ENCODE measurements at regions not wholly inside any gene's neighbourhood (a gene's known extent, or its start where the extent isn't known, plus 50 kb on each side); places are given as distances from the start of the nearest gene placed in this dataset.

- CTCF ChIA-PET, result interaction anchor here (0.7 to 1.7 kb wide), 2 partner anchors 133 to 599 kb away, joined by 3 to 5 read pairs; no protein-coding TSS in a partner anchor
- Histone ChIP-seq H3K4me1 (ENCODE audit: insufficient read depth, low read length, poor library complexity, severe bottlenecking) (peaks cover 68% of the 10 kb centered on the region), H3K27ac (ENCODE audit: low read depth, low read length, poor library complexity, severe bottlenecking) (peak overlapping the region; percentile 96), H3K4me3 (ENCODE audit: low read depth, low read length, poor library complexity, severe bottlenecking) (no peak overlapping the region), H3K27me3 (replicated peaks; ENCODE audit: insufficient read depth, low read depth, low read length, poor library complexity) (no peaks in the 10 kb centered on the region), H3K9me3 (ENCODE audit: low read depth, low read length, poor library complexity, severe bottlenecking) (no peaks in the 10 kb centered on the region), H3K36me3 (ENCODE audit: insufficient read depth, low read length, poor library complexity, severe bottlenecking) (no peaks in the 10 kb centered on the region)
- intact Hi-C loops (cut with micrococcal nuclease; ENCODE audit: unreplicated experiment), result loop anchor here (5.0 kb wide), 1 partner anchor 393 kb away; no protein-coding TSS in a partner anchor
- POLR2A ChIA-PET (ENCODE audit: low non-redundant PET), result interaction anchor here (0.5 to 0.6 kb wide), 2 partner anchors 11 to 23 kb away, joined by 3 read pairs; no protein-coding TSS in a partner anchor
- no TSS peak for BruUV-seq (replicated peaks)
- peak; percentile 88 for DNase-seq (ENCODE audit: low spot score)
- TF ChIP-seq EZH2 (IDR thresholded peaks at IDR 0.05; ENCODE audit: borderline replicate concordance, low read depth, low read length, poor library complexity, severe bottlenecking) (no peak), CTCF (conservative IDR thresholded peaks at IDR 0.05; ENCODE audit: low read depth, low read length) (peak; percentile 45)
Observed at GRCh38 chr2:18244845-18245244, 315.6 kb downstream of the RDH14 start.

GRCh38 chr2:18243816-18244215 lies 316.6 kb downstream of the RDH14 start:
- H3K4me1 ChIP-seq (ENCODE audit: insufficient read depth, low read length, poor library complexity, severe bottlenecking), result peaks cover 71% of the 10 kb centered on the region
- no TSS peak for BruUV-seq (replicated peaks)
- TF ChIP-seq EZH2 (IDR thresholded peaks at IDR 0.05; ENCODE audit: borderline replicate concordance, low read depth, low read length, poor library complexity, severe bottlenecking) (no peak), CTCF (conservative IDR thresholded peaks at IDR 0.05; ENCODE audit: low read depth, low read length) (no peak)
- no peak overlapping the region for H3K4me3 ChIP-seq (ENCODE audit: low read depth, low read length, poor library complexity, severe bottlenecking)
- no peaks in the 10 kb centered on the region for H3K36me3 ChIP-seq (ENCODE audit: insufficient read depth, low read length, poor library complexity, severe bottlenecking)
- CTCF ChIA-PET, result no interaction called here
- intact Hi-C loops (cut with micrococcal nuclease; ENCODE audit: unreplicated experiment), result loop anchor here (1.0 to 5.0 kb wide), 4 partner anchors 129 to 1559 kb away; no protein-coding TSS in a partner anchor
- DNase-seq (ENCODE audit: low spot score), result peak; percentile 34
- H3K27ac ChIP-seq (ENCODE audit: low read depth, low read length, poor library complexity, severe bottlenecking), result peak overlapping the region; percentile 96
- POLR2A ChIA-PET (ENCODE audit: low non-redundant PET), result interaction anchor here (0.6 kb wide), 1 partner anchor 582 kb away, joined by 3 read pairs; no protein-coding TSS in a partner anchor
- no peaks in the 10 kb centered on the region for H3K27me3 ChIP-seq (replicated peaks; ENCODE audit: insufficient read depth, low read depth, low read length, poor library complexity)
- no peaks in the 10 kb centered on the region for H3K9me3 ChIP-seq (ENCODE audit: low read depth, low read length, poor library complexity, severe bottlenecking)

GRCh38 chr2:18242716-18243115 lies 317.7 kb downstream of the RDH14 start:
- no peaks in the 10 kb centered on the region for H3K9me3 ChIP-seq (ENCODE audit: low read depth, low read length, poor library complexity, severe bottlenecking)
- peak overlapping the region; percentile 96 for H3K27ac ChIP-seq (ENCODE audit: low read depth, low read length, poor library complexity, severe bottlenecking)
- DNase-seq (ENCODE audit: low spot score), result peak; percentile 97
- CTCF ChIA-PET, result interaction anchor here (1.0 kb wide), 1 partner anchor 135 kb away, joined by 5 read pairs; no protein-coding TSS in a partner anchor
- no peak for TF ChIP-seq CTCF (conservative IDR thresholded peaks at IDR 0.05; ENCODE audit: low read depth, low read length)
- H3K4me3 ChIP-seq (ENCODE audit: low read depth, low read length, poor library complexity, severe bottlenecking), result no peak overlapping the region
- BruUV-seq (replicated peaks), result no TSS peak
- peaks cover 65% of the 10 kb centered on the region for H3K4me1 ChIP-seq (ENCODE audit: insufficient read depth, low read length, poor library complexity, severe bottlenecking)
- intact Hi-C loops (cut with micrococcal nuclease; ENCODE audit: unreplicated experiment), result loop anchor here (1.0 to 5.0 kb wide), 4 partner anchors 130 to 1558 kb away; no protein-coding TSS in a partner anchor
- POLR2A ChIA-PET (ENCODE audit: low non-redundant PET), result interaction anchor here (0.7 kb wide), 2 partner anchors 61 to 135 kb away, joined by 4 to 5 read pairs; no protein-coding TSS in a partner anchor
- no peaks in the 10 kb centered on the region for H3K27me3 ChIP-seq (replicated peaks; ENCODE audit: insufficient read depth, low read depth, low read length, poor library complexity)
- H3K36me3 ChIP-seq (ENCODE audit: insufficient read depth, low read length, poor library complexity, severe bottlenecking), result no peaks in the 10 kb centered on the region

All from A673 (cell line).